C4-2B (cell line): ENCODE measurements at regions not wholly inside any gene's neighbourhood (a gene's known extent, or its start where the extent isn't known, plus 50 kb on each side); places are given as distances from the start of the nearest gene placed in this dataset.

Experiments
- CTCF ChIP-seq: fragments of 450-650 bp; conservative IDR thresholded peaks from 2 replicates; pipeline ENCODE4 v1.5.1; 2017; ENCODE audit warnings: mild to moderate bottlenecking
- ZFX ChIP-seq: fragments of 450-650 bp; IDR thresholded peaks from 2 replicates; pipeline ENCODE4 v1.6.1; 2017

GRCh38 chr6:51167468-51167867, 348.8 kb downstream of the TFAP2B start:
- TF ChIP-seq CTCF (no peak), ZFX (no peak)
